CD4-positive, alpha-beta T cell treated with Interleukin-6 for 4 hours (primary cell): ENCODE measurements at regions not wholly inside any gene's neighbourhood (a gene's known extent, or its start where the extent isn't known, plus 50 kb on each side); places are given as distances from the start of the nearest gene placed in this dataset.
"Not testable (repeated sequence)": the region's sequence is repeated elsewhere in the genome, so short reads cannot be mapped to it uniquely, and the experiment has no call there.

Experiments
- DNase-seq: peaks from one replicate; pipeline ENCODE4 v3.0.0-alpha.2; 2020; ENCODE audit warnings: mixed read lengths

- DNase-seq: not testable (repeated sequence)
Observed at GRCh38 chr7:29703830-29704229, 102.5 kb upstream of the WIPF3 start.

GRCh38 chr7:29709002-29709401, 97.3 kb upstream of the WIPF3 start:
- DNase-seq: not testable (repeated sequence)

DNA sequence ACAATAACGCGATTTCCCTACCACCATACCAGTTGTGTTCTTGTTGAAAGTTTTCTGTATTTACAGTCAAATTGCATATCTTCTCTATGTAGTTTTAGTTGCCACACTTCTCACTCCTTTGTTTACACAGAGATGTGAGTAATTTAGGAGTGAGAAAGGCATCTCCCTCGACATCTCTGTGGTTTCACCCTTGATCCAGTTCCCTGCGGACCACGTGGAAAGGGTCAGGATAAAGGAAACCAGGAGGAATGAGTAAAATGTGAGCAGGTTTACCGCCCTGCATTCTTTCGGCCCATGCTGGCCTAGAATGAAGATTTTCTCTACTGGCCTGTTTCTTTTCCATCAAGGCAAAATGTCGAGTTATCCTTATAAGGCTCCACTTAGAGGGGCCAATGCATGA, 83.2 kb upstream of the WIPF3 start:
- not testable (repeated sequence) for DNase-seq

GRCh38 chr7:29723599-29723998, 82.7 kb upstream of the WIPF3 start:
- no peak for DNase-seq

DNA sequence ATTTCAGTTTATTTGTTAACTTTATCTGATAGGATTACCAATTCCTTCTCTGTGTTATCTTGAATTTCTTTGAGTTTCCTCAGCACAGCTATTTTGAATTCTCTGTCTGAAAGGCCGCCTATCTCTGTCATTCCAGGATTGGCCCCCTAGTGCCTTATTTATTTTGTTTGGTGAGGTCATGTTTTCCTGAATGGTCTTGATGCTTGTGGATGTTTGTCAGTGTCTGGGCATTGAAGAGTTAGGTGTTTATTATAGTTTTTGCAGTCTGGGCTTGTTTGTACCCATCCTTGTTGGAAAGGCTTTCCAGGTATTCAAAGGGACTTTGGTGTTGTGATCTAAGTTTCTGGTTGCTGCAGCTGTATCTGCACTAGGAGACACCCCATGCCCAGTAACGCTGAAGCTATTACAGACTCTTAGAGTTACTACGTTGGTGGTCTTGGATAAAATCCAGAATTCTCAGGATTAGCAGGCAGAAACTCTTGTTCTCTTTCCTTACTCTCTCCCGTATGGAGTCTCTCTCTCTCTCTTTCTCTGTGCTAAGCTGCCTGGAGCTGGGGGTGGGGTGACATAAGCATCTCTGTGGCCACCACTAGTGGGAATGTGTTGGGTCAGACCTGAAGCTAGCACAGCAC, 76.7 kb upstream of the WIPF3 start:
- DNase-seq: not testable (repeated sequence)

DNA sequence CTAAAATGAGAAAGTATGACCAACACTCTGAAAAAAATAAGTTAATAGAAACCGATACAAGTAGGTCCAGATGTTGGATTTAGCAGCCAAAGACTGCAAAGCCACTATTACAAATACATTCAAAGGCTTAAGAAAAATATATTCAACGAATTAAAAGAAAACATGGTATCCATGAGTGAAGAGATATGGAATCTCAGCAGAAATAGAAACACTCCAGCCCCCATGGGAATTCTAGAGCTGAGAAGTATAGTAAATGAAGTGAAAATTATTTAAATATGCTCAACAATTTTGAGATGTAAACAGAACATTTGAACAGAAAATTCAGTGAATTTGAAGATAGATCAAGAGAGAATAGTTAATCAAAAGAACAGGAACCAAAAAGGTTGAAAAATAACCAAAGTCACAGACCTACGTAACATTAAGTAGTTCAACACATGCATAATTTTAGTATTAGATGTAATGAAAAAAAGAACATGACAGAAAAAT, 72.0 kb upstream of the WIPF3 start:
- DNase-seq: no peak

- DNase-seq: not testable (repeated sequence)
Observed at GRCh38 chr7:29747645-29748245, 58.6 kb upstream of the WIPF3 start.

DNA sequence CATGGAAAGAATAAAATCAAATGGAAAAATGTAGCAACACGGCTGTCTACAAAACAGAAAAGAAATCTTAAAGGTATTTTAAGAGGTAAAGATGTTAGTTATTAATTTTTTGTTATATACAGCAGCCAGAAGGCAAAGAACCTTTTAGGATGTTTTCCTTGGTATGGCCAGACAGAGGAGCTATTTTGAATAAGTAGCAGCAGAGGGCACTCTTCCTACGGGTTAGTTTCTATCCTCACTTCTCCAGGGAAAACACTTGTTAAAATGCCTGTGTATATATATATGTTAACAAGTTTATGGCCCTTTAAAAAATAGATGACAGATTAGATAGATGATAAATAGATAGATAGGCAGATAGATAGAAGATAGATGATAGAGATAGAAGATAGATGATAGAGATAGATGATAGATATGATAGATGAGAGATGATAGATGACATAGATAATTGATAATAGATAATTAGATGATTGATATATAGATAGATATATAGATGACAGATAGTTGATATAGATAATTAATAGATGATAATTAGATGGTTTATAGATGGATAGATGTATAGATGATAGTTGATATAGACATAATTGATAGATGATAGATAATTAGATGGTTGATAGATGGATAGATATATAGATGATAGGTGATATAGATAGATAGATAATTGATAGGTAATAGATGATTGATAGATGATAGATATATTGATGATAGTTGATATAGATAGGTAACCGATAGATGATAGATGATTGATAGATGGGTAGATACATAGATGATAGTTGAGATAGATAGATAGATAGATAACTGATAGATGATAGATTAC, 57.8 kb upstream of the WIPF3 start:
- DNase-seq: no peak

DNA sequence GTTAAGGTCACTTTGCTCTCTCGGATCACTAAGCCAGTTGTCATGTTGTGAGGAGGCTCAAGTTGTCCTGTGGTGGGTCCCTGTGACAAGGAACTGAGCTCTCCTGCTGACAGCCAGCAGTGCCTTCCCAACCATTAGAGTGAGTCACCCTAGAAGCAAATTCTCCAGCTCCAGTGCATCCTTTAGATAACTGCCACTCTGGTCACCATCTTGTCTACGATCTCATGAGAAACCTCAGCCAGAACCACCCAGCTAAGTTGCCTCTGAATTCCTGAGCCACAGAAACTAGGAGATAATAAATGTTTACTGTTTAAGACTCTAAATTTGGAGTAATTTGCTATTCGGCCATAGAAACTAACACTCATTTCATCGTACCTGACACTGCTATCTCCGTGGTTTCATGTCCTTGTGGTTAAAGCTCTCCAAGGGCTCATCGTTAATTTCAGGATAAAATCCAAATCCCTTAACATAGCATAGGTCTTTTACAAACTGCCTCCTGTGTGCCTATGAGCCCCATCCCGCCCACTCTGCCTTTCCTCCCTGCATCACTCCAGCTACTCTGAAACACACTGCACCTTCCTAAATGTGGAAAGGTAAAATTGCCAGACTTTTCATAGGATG, 56.5 kb upstream of the WIPF3 start:
- no peak for DNase-seq

DNA sequence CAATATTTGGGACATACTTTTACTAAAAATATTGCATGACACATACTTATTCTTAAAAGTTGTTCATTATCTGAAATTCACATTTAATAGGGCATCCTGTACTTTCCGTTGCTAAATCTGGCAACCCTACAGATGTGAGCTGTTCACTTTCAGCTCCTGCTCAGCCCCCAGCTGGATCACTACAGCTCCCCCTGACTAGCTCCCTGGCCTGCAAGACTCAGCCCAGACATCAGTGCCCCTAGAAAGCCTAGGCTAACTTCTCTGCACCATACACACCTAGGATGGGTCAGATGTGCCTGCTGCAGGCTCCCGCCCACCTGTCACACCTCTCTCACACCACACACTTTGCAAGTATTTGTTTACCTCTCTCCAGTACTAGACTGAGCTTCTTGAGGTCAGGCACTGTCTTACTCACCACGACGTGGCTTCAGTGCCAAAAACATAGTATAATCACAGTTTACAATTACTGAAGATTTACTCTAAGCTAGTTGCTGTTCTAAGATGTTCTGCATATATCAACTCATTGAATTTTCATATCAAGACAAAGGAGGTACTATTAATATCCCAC, 55.9 kb upstream of the WIPF3 start:
- not testable (repeated sequence) for DNase-seq

DNA sequence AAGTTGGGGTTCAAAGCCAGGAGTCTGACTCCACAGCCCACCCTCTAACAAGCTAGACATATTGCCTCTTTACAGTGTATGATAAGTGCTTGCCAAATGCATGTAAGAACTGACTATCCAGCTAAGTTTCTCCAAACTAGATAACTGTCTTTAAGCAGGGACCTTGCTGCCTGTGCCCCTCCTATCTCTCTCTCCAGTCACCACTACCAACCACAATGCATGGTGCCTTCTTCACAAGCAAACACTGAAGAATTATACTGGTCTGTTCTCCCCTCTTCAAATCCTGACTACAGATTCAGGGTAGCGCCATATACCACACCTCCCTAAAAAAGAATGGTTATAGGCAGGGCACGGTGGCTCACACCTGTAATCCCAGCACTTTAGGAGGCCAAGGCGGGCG, 55.3 kb upstream of the WIPF3 start:
- DNase-seq: not testable (repeated sequence)

GRCh38 chr7:29754874-29755490, 51.3 kb upstream of the WIPF3 start:
- no peak for DNase-seq
